Thoracic aorta (tissue), 2 donors: ENCODE measurements at regions not wholly inside any gene's neighbourhood (a gene's known extent, or its start where the extent isn't known, plus 50 kb on each side); places are given as distances from the start of the nearest gene placed in this dataset.
"Not testable (repeated sequence)": the region's sequence is repeated elsewhere in the genome, so short reads cannot be mapped to it uniquely, and the experiment has no call there.

Experiments used
- ATAC-seq: fragments of 150-250 bp; one replicate; pipeline ENCODE4 v1.8.0; 2017; ENCODE audit warnings: low read depth; ENCODE audit not compliant: insufficient number of reproducible peaks, low FRiP score
- DNase-seq: peaks from one replicate; pipeline ENCODE4 v3.0.0-alpha.2; 2020; ENCODE audit warnings: low spot score
- H3K27ac ChIP-seq, 2 donors: fragments of 200-600 bp; sonication (generic); 1 replicate in 1 of 2; 2 replicates in 1 of 2; pipeline ENCODE4 v1.5.1; 2016; ENCODE audit warnings: mild to moderate bottlenecking in 2 of 2, moderate library complexity in 2 of 2
- H3K27me3 ChIP-seq: fragments of 200-600 bp; sonication (generic); replicated peaks from 2 replicates; pipeline ENCODE4 v1.6.0; 2016; ENCODE audit warnings: mild to moderate bottlenecking; ENCODE audit not compliant: insufficient read depth
- H3K36me3 ChIP-seq: fragments of 200-600 bp; sonication (generic); one replicate; pipeline ENCODE4 v1.5.1; 2016
- H3K4me1 ChIP-seq, 2 donors: fragments of 200-600 bp; sonication (generic); 1 replicate in 1 of 2; 2 replicates in 1 of 2; pipeline versions ENCODE4 v1.5.1 to v1.6.0; 2016; ENCODE audit warnings: low read depth in 2 of 2, mild to moderate bottlenecking in 1 of 2; ENCODE audit not compliant: control insufficient read depth in 1 of 2
- H3K4me3 ChIP-seq: fragments of 200-600 bp; sonication (generic); 2 replicates; pipeline ENCODE4 v1.5.1; 2016; ENCODE audit warnings: mild to moderate bottlenecking
- H3K9me3 ChIP-seq: fragments of 200-600 bp; sonication (generic); 2 replicates; pipeline ENCODE4 v1.5.1; 2016
- TF ChIP-seq, protein P1 (sequence below): fragments of 200-600 bp; sonication (generic); IDR thresholded peaks from one replicate; pipeline ENCODE4 v1.5.1; 2019; ENCODE audit warnings: antibody characterized with exemption

DNA sequence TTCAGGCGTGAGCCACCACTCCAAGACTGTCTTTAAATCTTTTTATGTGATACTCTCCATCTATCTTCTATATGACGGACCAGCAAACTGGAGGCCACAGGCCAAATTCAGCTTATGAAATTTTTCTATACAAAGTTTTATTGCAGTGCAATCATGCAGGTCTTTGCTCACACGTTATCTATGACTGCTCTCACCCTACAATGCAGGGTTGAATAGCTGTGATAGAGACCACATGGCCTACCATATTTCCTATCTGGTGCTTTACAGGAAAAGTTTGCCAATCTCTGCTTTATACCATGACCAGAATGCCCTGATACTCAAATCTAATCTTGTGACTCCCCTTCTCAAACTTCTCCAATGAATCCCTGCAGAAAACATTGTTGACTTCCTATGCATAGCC, 89.5 kb upstream of the ACBD5 start:
- DNase-seq, result no peak
- H3K4me3 ChIP-seq, result no peak overlapping the region

DNA sequence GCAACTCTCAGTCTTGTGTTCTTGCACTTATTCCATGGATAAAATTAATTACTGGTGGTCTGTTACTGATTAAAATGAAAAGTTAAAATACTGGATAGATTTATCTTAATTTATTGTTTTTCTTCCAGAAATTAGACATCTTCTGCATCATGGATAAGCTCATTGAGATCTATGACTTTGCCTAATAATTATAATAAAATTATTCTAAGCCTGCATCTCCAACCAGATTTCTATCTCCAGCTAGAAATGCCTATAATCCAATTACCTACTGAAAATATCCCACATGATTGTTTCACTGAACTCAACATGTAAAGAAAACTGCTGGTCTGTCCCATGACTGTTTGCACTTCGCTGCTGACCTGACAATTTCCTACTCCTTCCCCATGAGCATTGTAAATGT, 88.3 kb upstream of the ACBD5 start:
- no peaks in the 10 kb centered on the region for H3K9me3 ChIP-seq
- TF ChIP-seq, protein P1, sequence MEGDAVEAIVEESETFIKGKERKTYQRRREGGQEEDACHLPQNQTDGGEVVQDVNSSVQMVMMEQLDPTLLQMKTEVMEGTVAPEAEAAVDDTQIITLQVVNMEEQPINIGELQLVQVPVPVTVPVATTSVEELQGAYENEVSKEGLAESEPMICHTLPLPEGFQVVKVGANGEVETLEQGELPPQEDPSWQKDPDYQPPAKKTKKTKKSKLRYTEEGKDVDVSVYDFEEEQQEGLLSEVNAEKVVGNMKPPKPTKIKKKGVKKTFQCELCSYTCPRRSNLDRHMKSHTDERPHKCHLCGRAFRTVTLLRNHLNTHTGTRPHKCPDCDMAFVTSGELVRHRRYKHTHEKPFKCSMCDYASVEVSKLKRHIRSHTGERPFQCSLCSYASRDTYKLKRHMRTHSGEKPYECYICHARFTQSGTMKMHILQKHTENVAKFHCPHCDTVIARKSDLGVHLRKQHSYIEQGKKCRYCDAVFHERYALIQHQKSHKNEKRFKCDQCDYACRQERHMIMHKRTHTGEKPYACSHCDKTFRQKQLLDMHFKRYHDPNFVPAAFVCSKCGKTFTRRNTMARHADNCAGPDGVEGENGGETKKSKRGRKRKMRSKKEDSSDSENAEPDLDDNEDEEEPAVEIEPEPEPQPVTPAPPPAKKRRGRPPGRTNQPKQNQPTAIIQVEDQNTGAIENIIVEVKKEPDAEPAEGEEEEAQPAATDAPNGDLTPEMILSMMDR, result no peak
- DNase-seq (no peak), ATAC-seq (no peak)
- no peaks in the 10 kb centered on the region for H3K36me3 ChIP-seq
- H3K27me3 ChIP-seq, result no peaks in the 10 kb centered on the region
- no peak overlapping the region for H3K4me3 ChIP-seq
- no peaks in the 10 kb centered on the region for H3K4me1 ChIP-seq
- no peak overlapping the region for H3K27ac ChIP-seq

More for the DNA sequence above, 89.5 kb upstream of the ACBD5 start:
- Histone ChIP-seq H3K27me3 (no peaks in the 10 kb centered on the region), H3K9me3 (no peaks in the 10 kb centered on the region), H3K36me3 (no peaks in the 10 kb centered on the region), H3K27ac (no peak overlapping the region), H3K4me1 (no peaks in the 10 kb centered on the region)
- ATAC-seq, result no peak
- TF ChIP-seq, protein P1, result no peak

DNA sequence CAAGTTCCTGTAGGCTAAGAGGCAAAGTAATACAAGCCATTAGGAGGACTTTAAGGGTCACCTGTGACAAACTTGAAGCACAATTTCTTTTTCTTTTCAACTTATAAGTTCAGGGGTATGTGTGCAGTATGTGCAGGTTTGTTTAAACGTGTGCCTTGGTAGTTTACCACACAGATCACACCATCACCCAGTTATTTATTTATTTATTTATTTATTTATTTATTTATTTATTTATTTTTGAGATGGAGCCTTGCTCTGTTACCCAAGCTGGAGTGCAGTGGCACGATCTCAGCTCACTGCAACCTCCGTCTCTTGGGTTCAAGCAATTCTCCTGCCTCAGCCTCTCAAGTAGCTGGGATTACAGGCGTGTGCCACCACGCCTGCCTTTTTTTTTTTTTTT, 86.2 kb upstream of the ACBD5 start:
- H3K9me3 ChIP-seq, H3K36me3 ChIP-seq, H3K4me1 ChIP-seq, DNase-seq, H3K4me3 ChIP-seq, ATAC-seq, H3K27me3 ChIP-seq, H3K27ac ChIP-seq: not testable (repeated sequence)

DNA sequence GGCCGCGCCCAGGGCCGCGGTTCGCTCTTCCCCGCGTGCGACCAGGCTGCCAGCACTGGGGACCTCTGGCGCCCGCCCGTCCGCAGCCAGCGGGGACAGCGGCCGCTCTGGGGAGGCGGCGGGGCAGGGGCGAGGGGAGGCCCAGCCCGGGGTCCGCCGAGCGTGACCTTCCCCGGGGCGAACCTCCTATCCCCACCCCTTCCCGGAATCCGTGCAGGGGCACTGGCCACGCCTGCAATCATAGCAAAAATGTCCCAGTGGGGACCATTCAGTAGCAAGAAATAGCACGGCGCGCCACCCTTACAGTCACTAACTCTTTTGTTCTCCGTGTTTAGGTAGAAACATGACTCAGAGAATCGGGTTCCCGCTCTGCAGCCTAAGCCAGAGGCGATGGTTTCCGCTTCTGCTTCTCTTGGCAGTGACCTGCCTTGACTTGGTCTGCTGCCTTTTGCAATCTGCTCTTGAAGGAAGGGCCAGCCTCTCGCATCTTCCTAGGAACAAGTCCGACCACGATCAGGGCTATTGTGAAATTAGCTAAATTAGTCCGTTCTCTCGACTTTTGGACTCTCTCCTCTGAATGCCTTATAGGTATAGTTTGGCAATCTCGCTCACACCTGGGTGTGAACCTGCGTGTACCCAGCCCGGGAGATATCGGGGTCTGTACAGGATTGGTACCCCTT, 79.3 kb upstream of the ACBD5 start:
- Histone ChIP-seq H3K4me3 (peak overlapping the region; percentile 62), H3K4me1 (peaks cover 0 to 7% of the 10 kb centered on the region in 2 donors), H3K9me3 (no peaks in the 10 kb centered on the region), H3K27me3 (no peaks in the 10 kb centered on the region), H3K27ac (peak overlapping the region in 1 of 2 donors; percentile 15), H3K36me3 (no peaks in the 10 kb centered on the region)
- ATAC-seq (no peak), DNase-seq (peak; percentile 25)
- TF ChIP-seq, protein P1, result no peak

DNA sequence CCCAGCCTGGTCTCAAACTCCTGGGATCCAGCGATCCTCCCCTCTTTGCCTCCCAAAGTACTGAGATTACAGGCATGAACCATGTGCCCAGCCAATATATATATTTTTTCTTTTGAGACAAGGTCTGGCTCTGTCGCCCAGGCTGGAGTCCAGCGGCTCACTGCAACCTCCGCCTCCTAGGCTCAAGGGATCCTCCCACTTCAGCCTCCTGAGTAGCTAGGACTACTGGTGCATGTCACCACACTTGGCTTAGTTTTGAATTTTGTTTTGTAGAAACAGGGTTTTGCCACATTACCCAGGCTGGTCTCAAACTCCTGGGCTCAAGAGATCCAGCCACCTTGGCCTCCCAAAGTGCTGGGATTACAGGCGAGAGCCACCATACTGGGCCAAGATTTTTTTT, 78.5 kb upstream of the ACBD5 start:
- H3K27ac ChIP-seq, H3K27me3 ChIP-seq, H3K9me3 ChIP-seq, H3K36me3 ChIP-seq, ATAC-seq, DNase-seq, H3K4me1 ChIP-seq: not testable (repeated sequence)
- peak overlapping the region; percentile 62 for H3K4me3 ChIP-seq

DNA sequence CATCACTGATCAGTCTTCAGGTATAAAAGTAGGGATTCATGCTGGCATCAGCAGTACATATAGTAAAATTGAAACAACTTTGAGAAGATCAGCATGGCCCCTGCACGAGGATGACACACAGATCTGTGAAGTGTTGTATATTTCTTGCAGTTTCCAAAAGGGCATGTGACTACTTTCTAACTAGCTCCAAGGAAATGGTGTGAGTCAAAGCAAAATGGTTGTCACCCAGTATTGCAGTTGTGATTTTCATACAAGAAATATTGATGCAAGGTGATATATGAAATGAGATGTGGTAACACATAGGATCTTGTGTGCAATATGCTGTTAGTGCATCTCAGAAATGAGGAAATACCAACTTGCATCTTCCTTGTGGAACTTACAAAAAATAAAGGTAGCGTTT, 74.5 kb upstream of the ACBD5 start:
- H3K36me3 ChIP-seq, H3K4me1 ChIP-seq, H3K27ac ChIP-seq: not testable (repeated sequence)

DNA sequence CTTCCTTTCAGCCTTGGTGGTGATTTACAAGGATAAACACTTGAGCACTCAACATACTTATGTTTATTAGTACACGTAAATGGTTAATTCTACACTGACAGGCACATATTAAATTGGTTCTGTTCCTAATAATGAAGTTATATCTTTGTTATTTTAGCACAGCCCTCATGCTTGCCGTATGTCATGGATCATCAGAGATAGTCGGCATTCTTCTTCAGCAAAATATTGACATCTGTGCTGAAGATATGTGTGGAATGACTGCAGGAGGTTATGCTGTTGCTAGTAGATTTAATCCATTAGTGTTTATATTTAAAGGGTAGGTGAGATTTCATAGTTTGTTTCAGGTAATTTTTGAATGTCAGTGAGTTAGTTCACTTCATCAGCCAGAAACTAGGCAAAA, 73.0 kb upstream of the ACBD5 start:
- H3K36me3 ChIP-seq, H3K4me1 ChIP-seq, H3K27me3 ChIP-seq, H3K4me3 ChIP-seq, H3K9me3 ChIP-seq, ATAC-seq, DNase-seq, H3K27ac ChIP-seq: not testable (repeated sequence)

More for the DNA sequence above, 74.5 kb upstream of the ACBD5 start:
- not testable (repeated sequence) for ATAC-seq, H3K4me3 ChIP-seq, DNase-seq, H3K9me3 ChIP-seq, H3K27me3 ChIP-seq
